WI38 (cell line): ENCODE measurements at regions not wholly inside any gene's neighbourhood (a gene's known extent, or its start where the extent isn't known, plus 50 kb on each side); places are given as distances from the start of the nearest gene placed in this dataset.

Source experiments
- H3K4me3 ChIP-seq: 2 replicates; pipeline ENCODE4 v1.5.1; 2011; ENCODE audit warnings: low read depth, mild to moderate bottlenecking, control low read depth, low read length
- CTCF ChIP-seq: IDR thresholded peaks from 2 replicates; pipeline ENCODE4 v1.5.1; 2012; ENCODE audit warnings: low read depth, mild to moderate bottlenecking, control low read depth, low read length

- TF ChIP-seq CTCF = no peak
- no peak overlapping the region for H3K4me3 ChIP-seq
Observed at GRCh38 chr18:25685088-25685487, 333.1 kb upstream of the ZNF521 start.

GRCh38 chr18:25679491-25679890, 327.5 kb upstream of the ZNF521 start:
- no peak for TF ChIP-seq CTCF
- no peak overlapping the region for H3K4me3 ChIP-seq

- H3K4me3 ChIP-seq = no peak overlapping the region
- TF ChIP-seq CTCF = no peak
Observed at GRCh38 chr18:25678221-25678620, 326.3 kb upstream of the ZNF521 start.

- TF ChIP-seq CTCF = no peak
- H3K4me3 ChIP-seq = no peak overlapping the region
Observed at GRCh38 chr18:25675123-25675850, 323.3 kb upstream of the ZNF521 start.

GRCh38 chr18:25674183-25674582, 322.2 kb upstream of the ZNF521 start:
- no peak overlapping the region for H3K4me3 ChIP-seq
- no peak for TF ChIP-seq CTCF

- no peak overlapping the region for H3K4me3 ChIP-seq
- TF ChIP-seq CTCF = no peak
Observed at GRCh38 chr18:25672490-25672889, 320.5 kb upstream of the ZNF521 start.

- TF ChIP-seq CTCF = no peak
Observed at GRCh38 chr18:25669741-25670140, 317.8 kb upstream of the ZNF521 start.

More at GRCh38 chr18:25669741-25670140, 317.8 kb upstream of the ZNF521 start:
- H3K4me3 ChIP-seq = no peak overlapping the region
